H1 (cell line): ENCODE measurements at regions not wholly inside any gene's neighbourhood (a gene's known extent, or its start where the extent isn't known, plus 50 kb on each side); places are given as distances from the start of the nearest gene placed in this dataset.

Experiments
- CTCF ChIA-PET: fragments of 300-600 bp; sonication (Branson Sonifier 250); formaldehyde crosslinking; loops from one replicate; lab custom pipeline; 2021; ENCODE audit not compliant: partially characterized antibody; lab: Charles Lee
- POLR2A ChIA-PET: fragments of 300-600 bp; sonication (Branson Sonifier 250); formaldehyde crosslinking; loops from one replicate; lab custom pipeline; 2021; ENCODE audit warnings: inconsistent platforms; ENCODE audit not compliant: partially characterized antibody; lab: Charles Lee
- DNase-seq, 2 experiments: peaks; one replicate each; pipeline versions ENCODE4 v3.0.0 to v3.0.0-alpha.2; 2010 to 2022; ENCODE audit warnings: low spot score in 2 of 2, low read depth in 1 of 2, mixed read lengths in 1 of 2
- FAIRE-seq: peaks from 2 replicates; lab custom pipeline; 2011; peaks lifted over from hg19 to GRCh38; lab: Jason Lieb, UNC
- H2AFZ ChIP-seq: 2 replicates; pipeline ENCODE4 v1.8.1; 2012; ENCODE audit warnings: low read length, inconsistent platforms
- H2AK5ac ChIP-seq: 2 replicates; pipeline ENCODE4 v1.6.1; 2013; ENCODE audit warnings: low read depth, low read length
- H2BK120ac ChIP-seq: replicated peaks from 2 replicates; pipeline ENCODE3; 2013; ENCODE audit warnings: low read depth, low read length, inconsistent platforms
- H2BK12ac ChIP-seq: 2 replicates; pipeline ENCODE4 v1.6.1; 2013; ENCODE audit warnings: low read depth, low read length
- H2BK15ac ChIP-seq: 2 replicates; pipeline ENCODE4 v1.6.1; 2013; ENCODE audit warnings: low read length
- H2BK20ac ChIP-seq: 2 replicates; pipeline ENCODE4 v1.6.1; 2013; ENCODE audit warnings: low read length
- H2BK5ac ChIP-seq: 2 replicates; pipeline ENCODE4 v1.6.1; 2013; ENCODE audit warnings: low read depth, low read length
- H3K14ac ChIP-seq: 2 replicates; pipeline ENCODE4 v1.6.1; 2013; ENCODE audit warnings: inconsistent platforms; ENCODE audit not compliant: insufficient read length
- H3K18ac ChIP-seq: 2 replicates; pipeline ENCODE4 v1.6.1; 2013; ENCODE audit warnings: low read length; ENCODE audit errors: extremely low read depth
- H3K23ac ChIP-seq: 2 replicates; pipeline ENCODE4 v1.6.1; 2013; ENCODE audit warnings: inconsistent platforms; ENCODE audit not compliant: insufficient read length
- H3K23me2 ChIP-seq: 2 replicates; pipeline ENCODE4 v1.6.1; 2013; ENCODE audit warnings: low read depth, low read length
- H3K27ac ChIP-seq: 2 replicates; pipeline ENCODE4 v1.6.1; 2011; ENCODE audit warnings: low read depth, low read length, inconsistent platforms
- H3K27me3 ChIP-seq, 4 experiments: replicated peaks in 1 of 4; 1 replicate in 1 of 4; 2 replicates in 3 of 4; pipeline versions ENCODE4 v1.6.1 to v1.8.1; 2011 to 2013; ENCODE audit warnings: low read length in 3 of 4, mild to moderate bottlenecking in 3 of 4, inconsistent platforms in 2 of 4, mixed read lengths in 2 of 4, moderate library complexity in 1 of 4; ENCODE audit not compliant: control insufficient read depth in 3 of 4, insufficient read depth in 3 of 4; ENCODE audit errors: extremely low read depth in 1 of 4
- H3K36me3 ChIP-seq, 4 experiments: 2 replicates each; pipeline versions ENCODE4 v1.6.1 to v1.8.1; 2011 to 2013; ENCODE audit warnings: mild to moderate bottlenecking in 4 of 4, low read length in 3 of 4, moderate library complexity in 2 of 4, control low read depth in 1 of 4, inconsistent platforms in 1 of 4; ENCODE audit not compliant: insufficient read depth in 4 of 4, control insufficient read depth in 2 of 4
- H3K4ac ChIP-seq: replicated peaks from 2 replicates; pipeline ENCODE3; 2013; ENCODE audit warnings: low read length, low read depth, mixed read lengths, inconsistent platforms; ENCODE audit not compliant: insufficient read length
- H3K4me1 ChIP-seq, 4 experiments: replicated peaks in 1 of 4; 1 replicate in 1 of 4; 2 replicates in 3 of 4; pipeline versions ENCODE4 v1.6.1 to v1.8.1; 2011 to 2013; ENCODE audit warnings: low read length in 3 of 4, inconsistent platforms in 2 of 4, mixed read lengths in 1 of 4; ENCODE audit not compliant: insufficient read depth in 4 of 4, control insufficient read depth in 3 of 4
- H3K4me2 ChIP-seq, 2 experiments: 2 replicates each; pipeline versions ENCODE4 v1.6.1 to v1.8.1; 2011 to 2013; ENCODE audit warnings: low read depth in 2 of 2, low read length in 2 of 2, control low read depth in 1 of 2, inconsistent platforms in 1 of 2, mild to moderate bottlenecking in 1 of 2; ENCODE audit not compliant: insufficient read depth in 1 of 2
- H3K4me3 ChIP-seq, 4 experiments: fragments of 200-600, 300-600 bp in 1 of 4; sonication (generic), shearing (Covaris generic), sonication (Bioruptor Twin) in 1 of 4; 2 replicates each; pipeline versions ENCODE4 v1.5.1 to v1.8.1; 2011 to 2016; ENCODE audit warnings: low read length in 4 of 4, low read depth in 3 of 4, control low read depth in 2 of 4, inconsistent platforms in 2 of 4, mild to moderate bottlenecking in 2 of 4, mixed read lengths in 1 of 4, moderate library complexity in 1 of 4; ENCODE audit not compliant: insufficient read depth in 2 of 4; ENCODE audit errors: extremely low read depth in 1 of 4
- H3K56ac ChIP-seq: replicated peaks from 2 replicates; pipeline ENCODE3; 2013; ENCODE audit warnings: low read depth, mild to moderate bottlenecking, mixed read lengths, low read length, inconsistent platforms; ENCODE audit not compliant: insufficient read length
- H3K79me1 ChIP-seq: 2 replicates; pipeline ENCODE4 v1.6.1; 2013; ENCODE audit warnings: low read depth, low read length, control low read depth
- H3K79me2 ChIP-seq, 2 experiments: 2 replicates each; pipeline versions ENCODE4 v1.6.1 to v1.8.1; 2012 to 2013; ENCODE audit warnings: low read length in 2 of 2, mild to moderate bottlenecking in 2 of 2, inconsistent platforms in 1 of 2; ENCODE audit not compliant: insufficient read depth in 2 of 2, control insufficient read depth in 1 of 2
- H3K9ac ChIP-seq, 4 experiments: replicated peaks in 1 of 4; 1 replicate in 1 of 4; 2 replicates in 3 of 4; pipeline versions ENCODE4 v1.6.1 to v1.8.1; 2011 to 2013; ENCODE audit warnings: low read depth in 3 of 4, low read length in 3 of 4, control low read depth in 2 of 4, mild to moderate bottlenecking in 2 of 4, moderate library complexity in 2 of 4, inconsistent platforms in 1 of 4; ENCODE audit errors: extremely low read depth in 1 of 4
- H3K9me3 ChIP-seq, 2 experiments: 2 replicates each; pipeline versions ENCODE4 v1.6.1 to v1.8.1; 2012 to 2013; ENCODE audit warnings: mild to moderate bottlenecking in 2 of 2, moderate library complexity in 2 of 2, control low read depth in 1 of 2, inconsistent platforms in 1 of 2, low read depth in 1 of 2, low read length in 1 of 2, mixed read lengths in 1 of 2; ENCODE audit not compliant: insufficient read depth in 2 of 2
- H4K20me1 ChIP-seq, 2 experiments: replicated peaks in 1 of 2; 2 replicates each; pipeline versions ENCODE3 to v1.8.1; 2011 to 2013; ENCODE audit warnings: inconsistent platforms in 2 of 2, low read length in 2 of 2, mild to moderate bottlenecking in 1 of 2; ENCODE audit not compliant: insufficient read depth in 2 of 2, control insufficient read depth in 1 of 2
- H4K5ac ChIP-seq: 2 replicates; pipeline ENCODE4 v1.6.1; 2013; ENCODE audit warnings: low read length, low read depth, mixed read lengths, inconsistent platforms; ENCODE audit not compliant: insufficient read length
- H4K8ac ChIP-seq: 2 replicates; pipeline ENCODE4 v1.8.0; 2013; ENCODE audit warnings: mild to moderate bottlenecking, moderate library complexity, low read length, inconsistent platforms; ENCODE audit not compliant: insufficient read depth; ENCODE audit errors: extremely low read depth
- H4K91ac ChIP-seq: replicated peaks from 2 replicates; pipeline ENCODE3; 2013; ENCODE audit warnings: low read length, mixed read lengths, inconsistent platforms; ENCODE audit not compliant: insufficient read length
- WGBS, 2 experiments: shearing (Covaris generic) in 1 of 2; methylation state at CpG; one replicate each; pipeline versions ENCODE4 v1.1.6 to v1.1.7; 2013 to 2015; ENCODE audit warnings: low lambda C conversion rate in 2 of 2, mixed read lengths in 2 of 2, inconsistent platforms in 1 of 2, low coverage in 1 of 2, missing lambda C conversion rate in 1 of 2; ENCODE audit not compliant: insufficient replicate concordance in 2 of 2, insufficient coverage in 1 of 2, insufficient read length in 1 of 2; ENCODE audit errors: extremely low coverage in 1 of 2, missing lambda C conversion rate in 1 of 2; 5-methylcytosine and 5-hydroxymethylcytosine counted together

- CTCF ChIA-PET = interaction anchor here (2.3 to 3.4 kb wide), 2 partner anchors 9 to 41 kb away, joined by 10 to 16 read pairs; no protein-coding TSS in a partner anchor
- H3K9ac ChIP-seq = no peak overlapping the region
- no peak overlapping the region for H4K5ac ChIP-seq
- H3K4ac ChIP-seq = no peak overlapping the region
- no peak for FAIRE-seq
- no peak overlapping the region for H3K14ac ChIP-seq
- no peak overlapping the region for H3K18ac ChIP-seq
- H2BK12ac ChIP-seq = no peak overlapping the region
- no peak overlapping the region for H3K56ac ChIP-seq
- no peak overlapping the region for H2BK15ac ChIP-seq
- no peak overlapping the region for H2BK120ac ChIP-seq
- H3K9me3 ChIP-seq = no peaks in the 10 kb centered on the region
- H3K4me1 ChIP-seq = peaks cover 0 to 19% (median 11%) of the 10 kb centered on the region in 4 experiments; a peak in 6 of 7 replicates
- no peak overlapping the region for H3K27ac ChIP-seq
- H2BK5ac ChIP-seq = no peak overlapping the region
- H3K4me3 ChIP-seq = no peak overlapping the region
- H3K23me2 ChIP-seq = peaks cover 6% of the 10 kb centered on the region; the same call in 1 of the 2 replicates
- no peak overlapping the region for H4K91ac ChIP-seq
- no peaks in the 10 kb centered on the region for H3K79me1 ChIP-seq
- no peak overlapping the region for H2AK5ac ChIP-seq
- POLR2A ChIA-PET = no interaction called here
- H4K8ac ChIP-seq = no peak overlapping the region
- no peaks in the 10 kb centered on the region for H3K36me3 ChIP-seq
- no peak overlapping the region for H3K23ac ChIP-seq
- H3K79me2 ChIP-seq = no peaks in the 10 kb centered on the region
- H3K4me2 ChIP-seq = no peak overlapping the region
- peaks cover 0 to 7% (median 1%) of the 10 kb centered on the region in 4 experiments; a peak in 2 of 7 replicates for H3K27me3 ChIP-seq
- H4K20me1 ChIP-seq = no peaks in the 10 kb centered on the region
- DNase-seq = peak in 1 of 2 experiments; percentile 32
- 98% methylated on average over 4 of the region's 4 CpGs; no CpG with 5 or more reads in 1 of the 2 experiments for WGBS, 2 experiments
- no peak overlapping the region for H2BK20ac ChIP-seq
- no peak overlapping the region for H2AFZ ChIP-seq
Observed at GRCh38 chr14:101192661-101193000, 289.1 kb upstream of the RTL1 start.
